HG02763 (cell line): ENCODE measurements at regions not wholly inside any gene's neighbourhood (a gene's known extent, or its start where the extent isn't known, plus 50 kb on each side); places are given as distances from the start of the nearest gene placed in this dataset.

Experiments
- ATAC-seq: cut with Tn5 transposase; IDR thresholded peaks from one replicate; pipeline ENCODE4 v1.9.1; 2021; ENCODE audit warnings: mild to moderate bottlenecking, moderate library complexity; ENCODE audit not compliant: unreplicated experiment

- ATAC-seq: no peak
Observed at GRCh38 chr1:191943684-191944083, 214.6 kb upstream of the RGS18 start.

- ATAC-seq: no peak
Observed at GRCh38 chr1:191953526-191953925, 204.7 kb upstream of the RGS18 start.

GRCh38 chr1:191959856-191960255 is 198.4 kb upstream of the RGS18 start:
- ATAC-seq: no peak

GRCh38 chr1:191963286-191963685 is 195.0 kb upstream of the RGS18 start:
- no peak for ATAC-seq

GRCh38 chr1:191963781-191964455 is 194.3 kb upstream of the RGS18 start:
- no peak for ATAC-seq

GRCh38 chr1:191969290-191969689 is 189.0 kb upstream of the RGS18 start:
- no peak for ATAC-seq

- no peak for ATAC-seq
Observed at GRCh38 chr1:191970116-191970515, 188.1 kb upstream of the RGS18 start.

- no peak for ATAC-seq
Observed at GRCh38 chr1:191971447-191971846, 186.8 kb upstream of the RGS18 start.

- no peak for ATAC-seq
Observed at GRCh38 chr1:191974004-191974403, 184.3 kb upstream of the RGS18 start.

GRCh38 chr1:191977874-191978506 is 180.3 kb upstream of the RGS18 start:
- no peak for ATAC-seq

GRCh38 chr1:191984856-191985255 is 173.4 kb upstream of the RGS18 start:
- ATAC-seq: no peak

GRCh38 chr1:191992118-191992517 is 166.1 kb upstream of the RGS18 start:
- no peak for ATAC-seq

- ATAC-seq: no peak
Observed at GRCh38 chr1:191993549-191993948, 164.7 kb upstream of the RGS18 start.

- ATAC-seq: no peak
Observed at GRCh38 chr1:192002063-192002462, 156.2 kb upstream of the RGS18 start.

GRCh38 chr1:192003295-192004077 is 154.8 kb upstream of the RGS18 start:
- ATAC-seq: no peak

- no peak for ATAC-seq
Observed at GRCh38 chr1:192005976-192006375, 152.3 kb upstream of the RGS18 start.

- no peak for ATAC-seq
Observed at GRCh38 chr1:192008281-192008825, 149.9 kb upstream of the RGS18 start.

- ATAC-seq: no peak
Observed at GRCh38 chr1:192010406-192010805, 147.9 kb upstream of the RGS18 start.

GRCh38 chr1:192011525-192011924 is 146.7 kb upstream of the RGS18 start:
- no peak for ATAC-seq

GRCh38 chr1:192022827-192023226 is 135.4 kb upstream of the RGS18 start:
- ATAC-seq: no peak

GRCh38 chr1:192024881-192025280 is 133.4 kb upstream of the RGS18 start:
- no peak for ATAC-seq

- ATAC-seq: no peak
Observed at GRCh38 chr1:192038567-192038966, 119.7 kb upstream of the RGS18 start.
